Suppressor macrophage treated with lipopolysaccharide for 1 hour (primary cell): ENCODE measurements at regions not wholly inside any gene's neighbourhood (a gene's known extent, or its start where the extent isn't known, plus 50 kb on each side); places are given as distances from the start of the nearest gene placed in this dataset.
"Not testable (repeated sequence)": the region's sequence is repeated elsewhere in the genome, so short reads cannot be mapped to it uniquely, and the experiment has no call there.

Experiments
- DNase-seq, 3 donors: peaks; one replicate each; pipeline ENCODE4 v3.0.0-alpha.2; 2020 to 2022

DNA sequence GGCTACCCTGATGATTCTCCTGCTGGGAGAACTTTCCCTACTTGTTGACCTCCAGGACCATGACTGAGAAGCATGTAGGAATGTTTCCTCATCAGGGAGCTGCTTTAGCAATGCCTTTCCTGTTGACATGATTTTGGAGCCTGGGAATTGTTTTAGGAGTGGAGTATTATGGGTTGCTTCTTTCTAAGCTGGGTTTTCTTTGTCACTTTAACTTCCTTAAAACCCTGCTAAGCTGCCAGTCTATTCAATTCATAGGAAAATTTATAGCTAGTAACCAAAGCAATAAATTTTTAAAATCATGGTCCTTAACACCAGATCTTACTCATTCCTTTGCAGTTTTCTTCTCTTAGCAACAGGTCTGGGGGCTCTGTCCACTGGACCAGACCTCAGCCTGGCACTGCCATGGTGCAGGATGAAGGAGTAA lies 125.6 kb upstream of the TACR1 start:
- DNase-seq: no peak

DNA sequence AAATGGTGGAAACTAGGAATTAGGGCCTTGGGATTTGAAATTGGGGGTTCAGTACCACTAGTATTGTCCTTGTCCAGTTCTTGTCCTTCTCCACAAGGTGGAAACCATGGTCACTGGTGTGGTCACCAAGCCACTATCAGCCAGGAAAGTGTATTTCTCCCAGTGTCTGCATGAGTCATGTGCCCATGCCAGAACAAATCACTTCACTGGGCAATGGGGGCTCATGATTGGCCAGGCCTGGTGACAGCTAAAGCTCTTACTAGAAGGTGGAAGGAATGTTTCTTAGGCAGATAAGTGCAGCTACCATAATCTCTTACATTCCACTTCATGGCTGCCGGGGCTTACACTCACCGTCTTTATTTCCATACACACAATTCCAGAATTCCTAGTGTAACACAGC lies 124.8 kb upstream of the TACR1 start:
- DNase-seq: no peak

DNA sequence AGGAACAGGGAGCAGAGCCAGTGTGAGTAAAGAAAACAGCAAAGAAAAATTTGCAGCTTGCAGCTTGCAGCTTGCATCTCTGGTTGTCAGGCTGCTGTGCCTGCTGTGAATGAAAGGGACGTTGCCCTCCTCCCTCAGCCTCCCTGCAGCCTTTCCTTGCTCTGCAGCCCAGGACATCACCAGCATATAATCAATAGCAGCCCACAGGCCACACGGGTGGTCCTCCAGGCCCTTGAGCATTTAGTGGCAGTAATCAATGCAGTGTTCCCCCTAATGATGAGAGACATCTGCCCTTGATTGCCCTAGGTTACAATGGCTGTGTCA lies 122.2 kb upstream of the TACR1 start:
- DNase-seq: no peak

DNA sequence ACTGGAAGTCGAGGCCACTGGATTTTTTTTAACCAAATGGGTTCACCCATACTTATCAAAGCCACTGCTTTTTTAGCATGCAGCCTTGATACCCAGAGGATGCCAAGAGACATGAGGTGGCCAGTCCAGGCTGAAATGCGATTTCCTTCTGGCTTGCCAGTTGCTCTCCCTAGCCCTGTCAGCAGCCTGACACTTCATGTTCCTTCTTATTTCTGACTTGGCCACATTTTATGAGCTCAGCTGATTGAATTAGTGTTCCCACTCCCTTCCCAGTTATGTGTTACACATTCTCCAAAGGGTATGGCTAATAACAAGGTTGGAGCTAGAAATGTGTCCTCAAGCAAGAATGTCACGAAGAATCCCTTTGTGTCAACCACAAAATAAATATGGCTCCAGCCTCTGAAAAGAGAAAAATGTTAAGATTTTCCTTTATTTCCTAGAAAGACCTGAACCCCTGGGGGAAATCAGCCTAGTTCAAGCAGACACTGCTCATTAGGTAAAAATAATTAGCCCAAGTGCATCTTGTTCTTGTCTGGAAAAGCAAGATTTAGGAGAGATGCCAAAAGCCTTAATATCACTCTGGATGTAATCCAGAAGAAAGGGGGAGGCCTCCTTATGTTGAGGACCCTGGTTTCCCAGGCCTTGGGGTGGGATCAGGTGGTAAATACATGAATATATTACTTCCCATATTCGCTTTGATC lies 121.7 kb upstream of the TACR1 start:
- DNase-seq: no peak

DNA sequence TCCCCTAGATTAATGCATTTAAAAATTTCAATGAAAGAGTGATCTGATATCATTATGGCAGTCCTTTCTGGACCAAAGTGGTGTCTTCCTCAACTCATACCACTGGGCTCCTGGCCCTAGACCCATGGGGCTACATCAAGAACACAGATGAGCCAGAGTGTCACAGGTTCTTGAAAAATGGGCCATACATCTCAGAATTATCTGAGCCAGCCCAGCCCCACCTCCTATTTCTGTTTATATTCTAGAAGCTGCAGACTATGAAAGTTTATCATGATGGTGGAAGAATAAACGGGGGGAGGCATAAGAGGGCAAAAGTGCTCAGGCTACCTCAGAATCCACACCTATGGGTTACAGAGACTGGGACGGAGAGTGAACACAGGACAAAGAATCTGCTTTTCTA lies 120.6 kb upstream of the TACR1 start:
- DNase-seq: no peak

DNA sequence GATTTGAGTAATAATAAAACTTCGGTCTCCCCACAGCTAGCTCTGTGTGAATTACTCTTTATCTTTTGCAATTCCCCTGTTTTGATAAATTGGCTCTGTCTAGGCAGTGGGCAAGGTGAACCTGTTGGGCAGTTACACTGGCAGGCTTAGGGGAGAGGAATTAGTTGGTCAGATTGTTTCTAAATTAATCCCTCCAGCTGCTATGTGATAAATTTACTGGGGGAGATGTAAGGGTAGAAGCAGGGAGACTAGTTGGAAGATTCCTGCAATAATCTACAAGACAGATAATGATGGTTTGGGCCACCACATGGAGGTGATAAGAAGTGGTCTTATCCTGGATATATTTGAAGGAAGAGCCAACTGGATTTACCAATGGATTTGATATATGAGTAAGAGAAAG lies 118.5 kb upstream of the TACR1 start:
- no peak for DNase-seq

DNA sequence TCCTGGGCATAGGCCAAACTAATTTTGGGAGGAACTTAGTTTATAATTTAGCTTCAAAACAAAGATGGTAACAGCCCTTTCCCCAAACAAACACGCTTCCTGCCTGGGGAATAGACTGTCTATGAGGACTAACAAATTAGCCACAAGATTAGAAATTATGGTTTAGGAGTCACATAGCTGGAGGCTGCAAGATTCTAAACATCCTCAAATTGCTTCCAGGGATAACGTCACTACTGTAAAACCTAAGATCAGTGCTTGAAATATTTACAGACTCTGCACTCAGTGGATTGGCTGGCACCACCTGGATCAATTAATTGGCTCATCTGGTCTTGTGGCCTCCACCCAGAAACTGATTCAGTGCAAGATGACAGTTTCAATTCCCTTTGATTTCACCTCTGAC lies 118.0 kb upstream of the TACR1 start:
- no peak for DNase-seq

DNA sequence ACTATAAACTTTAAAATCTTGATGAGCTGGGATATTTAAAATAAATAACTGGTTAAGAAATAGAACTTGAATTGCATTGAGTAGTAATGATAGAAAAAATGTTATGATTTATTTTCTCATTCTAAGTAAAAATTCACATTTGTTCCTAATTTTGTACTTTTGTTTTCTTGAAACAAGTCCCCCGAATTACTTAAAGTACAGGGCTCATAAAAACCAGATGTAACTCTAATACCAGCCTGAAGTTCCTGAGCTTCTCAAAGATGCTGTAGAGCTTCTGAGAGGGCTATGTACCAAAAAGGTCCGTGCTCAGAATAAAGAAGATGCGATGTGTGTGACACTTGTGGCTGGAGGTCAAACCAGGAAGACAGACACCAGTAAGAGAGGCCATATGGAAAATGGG lies 116.1 kb upstream of the TACR1 start:
- no peak for DNase-seq

DNA sequence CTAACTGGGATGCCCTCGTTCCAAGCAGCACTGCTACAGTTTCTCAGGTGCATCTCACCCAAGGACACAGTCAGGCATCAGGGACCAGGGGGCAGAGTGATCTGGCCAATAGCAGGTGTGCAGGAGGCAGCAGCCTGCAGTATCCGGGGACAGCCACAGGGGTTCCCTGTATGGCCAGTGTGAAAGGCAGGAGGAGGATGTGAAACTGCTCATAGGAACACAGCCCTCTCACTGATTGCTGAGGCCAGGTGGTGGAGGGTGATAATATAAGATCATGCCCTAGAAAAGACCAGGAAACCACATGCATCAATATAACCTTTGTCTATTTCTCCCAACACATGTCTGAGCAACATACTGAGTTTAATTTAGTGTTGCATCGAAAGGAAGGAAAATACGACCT lies 112.7 kb upstream of the TACR1 start:
- peak in 2 of 3 donors; percentile 9 to 17 for DNase-seq

DNA sequence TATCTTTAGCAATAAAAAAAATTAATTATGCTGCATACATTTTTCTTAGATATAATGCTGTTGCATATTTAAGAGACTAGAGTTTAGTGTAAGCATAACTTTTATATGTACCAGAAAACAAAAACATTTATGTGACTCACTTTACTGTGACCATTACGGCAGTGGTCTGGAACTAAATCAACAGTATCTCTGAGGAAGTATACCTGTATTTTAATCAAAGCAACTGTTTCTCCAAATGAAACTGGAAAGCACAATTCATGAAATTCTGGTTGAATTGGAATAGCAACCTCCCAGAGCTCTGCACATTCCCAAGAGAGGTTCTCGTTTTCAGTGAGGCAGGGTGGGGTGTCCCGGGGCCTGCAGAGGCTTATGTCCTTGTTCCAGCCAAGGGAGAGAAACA lies 112.2 kb upstream of the TACR1 start:
- DNase-seq: no peak

DNA sequence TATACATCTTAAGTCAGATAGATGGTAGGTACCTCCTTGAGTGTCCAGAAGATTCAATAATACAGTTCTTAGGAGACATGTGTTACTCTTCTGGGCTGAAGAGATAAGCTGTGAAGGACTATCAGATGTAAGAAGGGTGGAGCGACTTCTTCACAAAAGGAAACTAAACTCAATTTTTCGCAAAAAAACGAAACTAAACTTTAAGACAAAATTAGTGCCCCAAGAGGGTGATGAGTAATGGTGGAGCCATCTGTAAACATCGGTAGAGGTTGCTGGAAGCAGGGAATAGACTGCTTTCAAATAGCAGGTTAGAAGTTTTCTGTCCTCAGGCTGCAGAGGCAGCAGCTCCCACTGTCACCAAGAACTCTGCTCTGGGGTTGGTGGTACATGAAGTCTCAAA lies 111.6 kb upstream of the TACR1 start:
- no peak for DNase-seq

DNA sequence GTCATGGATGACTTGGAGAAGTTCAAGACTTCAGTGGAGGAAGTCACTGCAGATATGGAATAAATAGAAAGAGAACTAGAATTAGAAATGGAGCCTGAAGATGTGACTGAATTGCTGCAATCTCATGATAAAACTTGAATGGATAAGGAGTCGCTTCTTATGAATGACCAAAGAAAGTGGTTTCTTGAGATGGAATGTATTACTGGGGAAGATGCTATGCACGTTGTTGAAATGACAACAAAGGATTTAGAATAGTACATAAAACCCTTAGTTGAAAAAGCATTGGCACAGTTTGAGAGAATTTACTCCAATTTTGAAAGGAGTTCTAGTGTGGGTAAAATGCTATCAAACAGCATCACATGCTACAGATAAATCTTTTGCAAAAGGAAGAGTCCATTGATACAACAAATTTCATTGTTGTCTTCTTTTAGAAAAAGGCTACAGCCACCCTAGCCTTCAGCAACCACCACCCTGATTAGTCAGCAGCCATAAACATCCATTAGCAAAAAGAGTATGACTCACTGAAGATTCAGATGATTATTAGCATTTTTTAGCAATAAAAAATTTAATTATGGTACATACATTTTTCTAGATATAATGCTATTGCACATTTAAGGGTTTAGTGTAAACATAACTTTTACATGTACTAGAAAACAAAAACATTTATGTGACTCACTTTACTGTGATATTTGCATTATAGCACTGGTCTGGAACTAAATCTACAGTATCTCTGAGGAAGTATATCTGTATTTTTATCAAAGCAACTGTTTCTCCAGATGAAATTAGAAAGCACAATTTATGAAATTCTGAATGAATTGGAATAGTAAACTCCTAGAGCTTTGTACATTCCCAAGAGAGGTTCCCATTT lies 110.5 kb upstream of the TACR1 start:
- no peak for DNase-seq

DNA sequence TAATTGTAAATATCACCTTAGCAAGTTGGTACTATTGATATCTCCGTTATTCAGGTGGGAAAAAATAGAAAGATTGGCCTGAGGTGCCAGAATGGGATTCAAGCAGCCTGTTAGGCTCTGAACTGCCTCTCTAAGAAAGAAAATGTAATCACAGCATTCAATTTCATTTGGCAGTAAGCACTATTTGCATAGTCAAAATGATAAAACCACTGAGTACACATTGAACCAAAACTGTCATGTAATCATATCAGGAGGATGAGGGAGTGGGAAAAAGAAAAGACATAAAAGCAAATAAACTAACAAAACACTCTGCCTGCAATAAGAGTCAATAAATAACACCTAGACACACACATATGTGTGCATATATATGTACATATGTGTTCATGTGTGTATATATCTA lies 103.9 kb upstream of the TACR1 start:
- no peak for DNase-seq

DNA sequence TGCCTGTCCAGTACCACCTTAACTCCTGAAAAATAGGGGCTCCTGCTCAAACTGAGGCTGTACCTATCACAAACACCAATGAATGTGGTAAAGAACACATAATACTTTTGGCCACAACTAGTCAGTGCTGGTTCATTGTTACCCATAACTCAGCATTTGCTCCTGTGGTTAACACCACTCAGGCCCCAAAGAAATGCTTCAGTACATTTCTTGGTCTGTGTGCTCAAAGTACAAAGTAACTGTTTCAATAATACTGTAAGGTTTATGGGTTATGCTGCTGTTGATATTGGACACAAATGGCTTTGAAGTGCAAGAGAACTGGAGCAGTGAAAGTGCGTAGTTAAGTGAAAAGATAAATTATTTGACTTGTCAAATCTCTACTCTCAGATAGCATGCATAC lies 95.0 kb upstream of the TACR1 start:
- no peak for DNase-seq

DNA sequence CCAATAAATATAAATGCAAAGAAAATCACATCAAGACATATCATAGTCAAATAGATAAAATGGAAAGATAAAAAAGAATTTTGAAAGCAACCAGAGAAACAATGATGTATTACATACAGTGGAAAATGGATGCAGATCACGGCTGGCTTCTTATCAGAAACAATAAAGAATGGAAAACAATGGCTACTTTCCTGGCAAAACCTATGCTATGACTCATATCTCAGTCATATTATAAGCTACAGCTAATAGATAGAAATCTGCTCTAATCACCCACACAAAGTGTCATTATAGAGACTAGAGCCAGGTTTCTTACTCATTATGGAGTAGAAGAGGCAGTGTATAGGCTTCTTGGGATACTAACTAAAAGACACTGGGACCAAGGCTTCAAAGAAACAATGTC lies 93.5 kb upstream of the TACR1 start:
- DNase-seq: peak in 1 of 3 donors; percentile 13

DNA sequence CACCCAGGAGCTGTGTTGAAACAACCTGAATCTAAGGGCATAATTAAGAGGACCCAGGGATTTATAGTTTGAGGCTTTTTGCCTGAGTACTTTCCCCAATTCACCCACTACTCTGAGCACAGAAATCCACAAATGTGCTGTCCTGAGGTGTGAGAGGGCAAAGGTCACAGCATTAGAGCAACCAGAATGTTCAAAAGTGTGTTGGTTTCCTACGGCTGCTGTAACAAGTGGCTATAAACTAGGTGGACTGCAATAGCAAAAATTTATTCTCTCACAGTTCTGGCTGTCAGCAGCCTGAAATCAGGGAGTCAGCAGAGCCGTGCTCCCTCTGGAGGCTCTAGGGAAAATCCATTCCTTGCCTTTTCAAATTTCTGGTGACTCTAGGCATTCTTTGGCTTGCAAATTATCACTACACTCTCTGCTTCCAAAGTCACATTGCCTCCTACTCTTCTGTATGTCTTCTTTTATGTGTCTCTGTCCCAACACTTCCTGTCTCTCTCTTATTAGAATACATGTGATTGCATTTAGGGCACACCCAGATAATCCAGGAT lies 91.4 kb upstream of the TACR1 start:
- no peak for DNase-seq

DNA sequence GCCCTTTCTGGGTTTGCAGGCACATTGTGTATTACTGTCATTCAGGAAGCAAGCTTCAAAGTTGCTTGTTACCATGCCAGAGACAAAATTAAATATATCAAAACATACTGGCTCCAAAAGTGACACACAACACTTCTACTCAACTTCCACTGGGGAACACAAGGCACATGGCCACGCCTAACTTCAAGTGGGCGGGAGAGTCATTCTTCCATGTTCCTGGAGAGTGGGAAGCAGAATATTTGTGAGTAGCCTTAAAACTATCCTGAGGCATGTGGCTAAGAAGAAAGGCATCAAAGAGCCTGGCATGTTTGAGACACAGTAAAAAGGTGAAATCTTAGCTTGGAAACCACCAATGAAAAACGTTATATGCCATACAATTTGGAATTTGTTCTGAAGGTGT lies 90.5 kb upstream of the TACR1 start:
- no peak for DNase-seq

DNA sequence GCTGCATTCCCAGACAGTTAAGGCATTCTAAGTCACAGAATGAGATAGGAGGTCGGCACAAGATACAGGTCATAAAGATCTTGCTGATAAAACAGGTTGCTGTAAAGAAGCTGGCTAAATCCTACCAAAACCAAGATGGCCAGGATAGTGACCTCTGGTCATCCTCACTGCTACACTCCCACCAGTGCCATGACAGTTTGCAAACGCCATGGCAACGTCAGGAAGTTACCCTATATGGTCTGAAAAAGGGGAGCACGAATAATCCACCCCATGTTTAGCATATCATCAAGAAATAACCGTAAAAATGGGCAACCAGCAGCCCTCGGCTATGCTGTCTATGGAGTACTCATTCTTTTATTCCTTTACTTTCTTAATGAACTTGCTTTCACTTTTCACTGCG lies 89.9 kb upstream of the TACR1 start:
- not testable (repeated sequence) for DNase-seq

DNA sequence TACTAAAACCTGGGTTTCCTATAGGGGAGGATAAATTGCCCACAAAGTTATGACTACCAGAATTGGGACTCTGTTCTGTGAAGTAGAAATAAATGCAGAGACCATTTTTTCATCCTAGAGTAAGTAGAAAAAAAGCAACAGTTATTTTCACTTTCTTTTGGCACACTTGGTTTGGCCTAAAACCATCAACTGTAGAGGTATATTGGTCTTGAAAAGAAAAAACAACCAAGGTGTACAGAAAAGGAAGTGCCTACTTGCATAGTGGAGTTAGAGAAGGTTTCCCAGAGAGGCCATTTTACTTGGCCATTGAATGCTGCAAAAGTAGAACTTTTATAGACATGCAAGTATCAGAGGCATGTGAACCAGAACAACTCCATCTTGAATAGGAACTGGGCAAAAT lies 89.4 kb upstream of the TACR1 start:
- DNase-seq: no peak

DNA sequence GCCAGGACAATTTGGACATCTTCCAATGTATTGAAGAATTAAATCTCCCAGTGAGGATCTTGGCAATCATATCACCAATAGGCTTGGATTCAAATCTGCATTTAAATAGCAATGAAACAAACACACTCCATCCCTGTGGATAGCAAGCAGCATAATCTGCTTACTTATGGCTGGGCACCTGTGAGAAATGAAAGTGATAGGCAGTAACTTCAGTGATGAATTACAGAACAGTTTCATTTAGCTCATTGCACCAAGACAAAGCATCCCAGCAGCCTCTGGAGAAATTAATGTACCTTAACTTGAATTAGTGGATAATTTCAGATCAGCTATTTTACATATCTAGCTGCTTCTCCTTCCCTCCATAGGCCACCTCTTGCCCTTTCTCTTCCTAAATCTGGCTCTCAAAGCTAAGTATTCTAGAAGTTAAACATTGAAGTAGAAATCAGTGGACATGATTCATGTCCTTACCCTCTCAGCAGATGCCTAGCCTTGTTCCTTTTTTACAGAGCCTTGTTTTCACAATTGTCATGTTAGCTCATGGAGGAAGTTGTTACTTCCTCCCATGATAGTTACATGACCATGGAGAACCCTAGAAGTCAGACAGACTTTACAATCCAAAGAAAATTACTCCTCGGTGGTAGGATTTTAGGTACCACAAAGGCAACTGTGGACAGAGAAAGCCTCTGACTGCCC lies 88.5 kb upstream of the TACR1 start:
- peak; percentile 64 to 89 (median 85) for DNase-seq

DNA sequence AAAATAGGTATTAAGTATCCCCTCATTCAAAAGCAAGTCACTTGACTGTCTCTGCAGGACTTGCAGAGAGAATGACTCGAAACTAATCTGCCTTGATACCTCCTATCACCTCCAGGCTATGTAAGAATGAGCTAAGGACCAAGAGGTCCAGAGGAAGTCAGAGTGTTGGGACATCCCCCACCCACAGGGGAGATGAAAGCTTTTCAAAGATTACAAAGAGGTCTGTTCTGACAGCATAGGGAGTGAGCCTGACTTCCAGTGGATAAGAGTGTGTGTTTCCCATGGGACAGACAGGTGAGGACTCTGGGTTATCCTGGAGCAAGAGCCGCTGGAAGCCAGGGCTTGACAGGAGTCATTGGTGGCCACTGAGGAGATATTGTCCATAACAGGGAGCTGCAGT lies 85.0 kb upstream of the TACR1 start:
- DNase-seq: peak; percentile 63 to 73 (median 73)

DNA sequence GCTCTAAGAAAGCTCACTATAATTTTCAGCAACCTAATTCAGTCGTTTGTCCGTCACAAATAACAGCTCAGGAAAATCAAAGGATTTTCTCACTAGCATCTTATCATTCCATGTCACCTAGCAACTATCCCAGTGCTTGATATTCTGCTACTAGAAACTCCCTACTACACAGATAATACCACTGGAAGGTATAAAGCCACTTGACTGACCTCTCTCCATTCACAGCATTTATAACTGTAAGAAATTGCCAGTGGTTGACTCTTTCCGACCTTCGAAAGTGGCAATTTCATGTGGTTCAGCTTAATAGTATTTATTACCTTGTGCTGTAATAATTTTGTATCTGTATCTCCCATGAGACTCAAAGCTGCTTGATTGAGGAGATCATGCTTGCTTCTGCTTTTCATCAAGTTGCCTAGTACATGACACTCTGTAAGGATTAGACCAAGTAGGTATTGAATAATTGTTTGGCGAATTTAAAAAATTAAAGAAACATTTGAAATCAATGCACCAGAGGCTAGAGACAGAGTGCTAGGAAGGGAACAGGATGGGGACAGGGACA lies 79.6 kb upstream of the TACR1 start:
- no peak for DNase-seq

DNA sequence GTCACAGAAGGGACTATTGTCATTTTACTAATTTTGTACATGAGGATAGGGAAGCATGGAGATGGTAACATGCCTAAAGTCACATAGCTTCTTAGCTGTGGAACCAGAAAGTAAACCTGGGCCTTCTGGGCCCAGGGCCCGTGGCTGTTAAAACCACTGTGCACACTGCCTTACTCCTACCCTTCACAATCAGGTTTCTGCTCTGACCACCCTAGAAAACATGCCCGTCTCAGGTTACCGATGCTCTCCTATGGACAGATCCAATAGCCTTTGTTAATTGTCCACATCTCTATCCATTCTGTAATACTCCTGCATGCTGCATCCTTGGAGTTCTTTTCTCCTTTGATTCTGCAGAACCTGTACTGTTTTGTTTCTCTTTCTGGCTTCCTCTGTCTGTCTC lies 79.0 kb upstream of the TACR1 start:
- no peak for DNase-seq
